ENCODE measurements at regions not wholly inside any gene's neighbourhood (a gene's known extent, or its start where the extent isn't known, plus 50 kb on each side); places are given as distances from the start of the nearest gene placed in this dataset.

- no peaks in the 10 kb centered on the region for H3K36me3 ChIP-seq
- intact Hi-C loops (cut with DNase I) = loop anchor here (1.0 to 10.0 kb wide), 11 partner anchors 371 to 953 kb away; partner anchors contain the start of gene ANKRD50 (in 2 of the 10)
- WGBS, 2 donors = 1 to 2% methylated on average over 3 of the region's 3 CpGs
- peaks cover 0 to 4% (median 0%) of the 10 kb centered on the region in 9 donors for H3K4me1 ChIP-seq
- no peak overlapping the region for H3K4me3 ChIP-seq
- ATAC-seq = peak in 7 of 8 donors; percentile 49 to 67 (median 62)
- H3K9me3 ChIP-seq = no peaks in the 10 kb centered on the region
- no peak overlapping the region for H3K27ac ChIP-seq
- H3K27me3 ChIP-seq = no peaks in the 10 kb centered on the region
- peak in 1 of 2 donors; percentile 56 for DNase-seq
- TF ChIP-seq CTCF (IDR thresholded peaks at IDR 0.05) = peak; percentile 34 to 83 (median 65)
These were observed 378.4 kb downstream of the ANKRD50 start for GRCh38 chr4:124334119-124334518.

GRCh38 chr4:124337874-124338273 is 374.7 kb downstream of the ANKRD50 start:
- no peak overlapping the region for H3K27ac ChIP-seq
- TF ChIP-seq CTCF (IDR thresholded peaks at IDR 0.05) = no peak
- H3K4me3 ChIP-seq = no peak overlapping the region
- 47 to 54% methylated on average over 3 of the region's 3 CpGs for WGBS, 2 donors
- H3K9me3 ChIP-seq = no peaks in the 10 kb centered on the region
- H3K4me1 ChIP-seq = peaks cover 0 to 4% (median 0%) of the 10 kb centered on the region in 9 donors
- intact Hi-C loops (cut with DNase I) = loop anchor here in 6 of 10 donors (5.0 to 10.0 kb wide), 6 partner anchors 367 to 947 kb away; partner anchors contain the start of gene ANKRD50 (in 2 of the 6)
- H3K27me3 ChIP-seq = no peaks in the 10 kb centered on the region
- ATAC-seq (no peak), DNase-seq (peak; percentile 29 to 69)
- H3K36me3 ChIP-seq = no peaks in the 10 kb centered on the region

- Histone ChIP-seq H3K27me3 (no peaks in the 10 kb centered on the region), H3K36me3 (no peaks in the 10 kb centered on the region), H3K9me3 (no peaks in the 10 kb centered on the region), H3K4me3 (no peak overlapping the region), H3K27ac (no peak overlapping the region), H3K4me1 (no peaks in the 10 kb centered on the region)
- no peak for ATAC-seq
- TF ChIP-seq CTCF (IDR thresholded peaks at IDR 0.05) = no peak
- intact Hi-C loops (cut with DNase I) = no loop called here
- 48 to 67% methylated on average over 3 of the region's 3 CpGs for WGBS, 2 donors
- no peak for DNase-seq
These were observed 368.8 kb downstream of the ANKRD50 start for GRCh38 chr4:124343661-124344171.

- DNase-seq (no peak), ATAC-seq (no peak)
- WGBS, 2 donors = 94 to 95% methylated on average over 3 of the region's 3 CpGs
- Histone ChIP-seq H3K9me3 (peaks cover 0 to 25% (median 7%) of the 10 kb centered on the region in 11 donors), H3K4me3 (no peak overlapping the region), H3K4me1 (no peaks in the 10 kb centered on the region), H3K27me3 (no peaks in the 10 kb centered on the region), H3K36me3 (no peaks in the 10 kb centered on the region), H3K27ac (no peak overlapping the region)
- TF ChIP-seq CTCF (IDR thresholded peaks at IDR 0.05) = no peak
- intact Hi-C loops (cut with DNase I) = no loop called here
These were observed 339.6 kb downstream of the ANKRD50 start for GRCh38 chr4:124372916-124373315.
